ENCODE measurements at regions not wholly inside any gene's neighbourhood (a gene's known extent, or its start where the extent isn't known, plus 50 kb on each side); places are given as distances from the start of the nearest gene placed in this dataset.

DNA sequence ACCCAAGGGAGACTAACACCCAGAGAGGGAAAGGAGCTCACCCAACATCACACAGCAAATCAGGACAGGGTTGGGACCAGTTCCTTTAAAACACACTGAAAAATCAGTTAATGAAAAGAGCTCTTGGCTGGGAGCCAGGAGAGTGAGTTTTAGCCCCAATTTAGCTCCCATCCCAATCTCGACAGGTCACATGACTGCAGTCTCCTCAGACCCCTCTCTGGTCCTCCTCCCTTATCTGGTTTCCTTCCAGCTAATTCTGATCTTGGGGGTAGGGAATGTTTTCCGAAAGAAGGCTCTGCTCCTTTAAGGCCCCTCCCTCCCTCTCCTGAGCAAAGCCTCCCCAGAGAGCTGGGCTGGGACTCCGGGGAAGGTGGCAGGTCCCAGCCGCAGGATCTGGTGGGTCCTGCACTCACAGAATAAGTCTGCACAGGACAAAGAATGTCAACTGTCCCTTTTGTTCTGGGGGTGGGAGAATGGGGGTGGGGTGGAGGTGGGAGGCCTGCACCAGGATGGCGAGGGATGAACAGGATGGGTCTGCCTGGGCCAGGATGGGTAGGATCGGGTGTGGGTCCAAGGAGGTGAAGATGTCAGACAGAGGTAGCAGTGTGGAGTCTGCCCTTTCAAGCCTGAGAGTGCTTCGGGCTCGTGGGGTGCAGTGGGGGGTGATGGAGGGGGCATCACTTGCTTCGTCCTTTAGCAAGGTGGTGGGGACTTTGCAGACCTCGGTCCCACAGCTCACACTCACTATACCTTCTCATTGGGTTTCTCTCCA lies 57.3 kb upstream of the SSBP3 start:
- ChIA-PET CTCF (no interaction called here), POLR2A (ENCODE audit: unreplicated experiment) (no interaction called here)
- Histone ChIP-seq H3K36me3 (ENCODE audit: low read depth, low read length) (no peaks in the 10 kb centered on the region), H3K4me2 (ENCODE audit: low read length) (no peak overlapping the region), H3K4me1 (ENCODE audit: insufficient read depth, low read length) (no peaks in the 10 kb centered on the region), H3K27me3 (ENCODE audit: low read length) (no peaks in the 10 kb centered on the region), H3K4me3 (ENCODE audit: low read length) (no peak overlapping the region), H4K20me1 (ENCODE audit: low read length) (no peaks in the 10 kb centered on the region), H2AFZ (ENCODE audit: low read length) (no peak overlapping the region), H3K9me3 (ENCODE audit: low read length) (no peaks in the 10 kb centered on the region), H3K9ac (ENCODE audit: low read length) (no peak overlapping the region), H3K9me2 (replicated peaks; ENCODE audit: low read length) (no peaks in the 10 kb centered on the region), H3F3A (ENCODE audit: low read length, unreplicated experiment) (no peaks in the 10 kb centered on the region), H3K79me2 (ENCODE audit: low read length) (no peaks in the 10 kb centered on the region), H3K27ac (ENCODE audit: low read length) (no peak overlapping the region)
- no peak for ATAC-seq
- TF ChIP-seq EZH2 (IDR thresholded peaks at IDR 0.05; ENCODE audit: low read length, unreplicated experiment) (no peak), EZH2phosphoT487 (IDR thresholded peaks at IDR 0.05; ENCODE audit: borderline replicate concordance, low read length) (no peak)
- TF ChIP-seq, protein P1, sequence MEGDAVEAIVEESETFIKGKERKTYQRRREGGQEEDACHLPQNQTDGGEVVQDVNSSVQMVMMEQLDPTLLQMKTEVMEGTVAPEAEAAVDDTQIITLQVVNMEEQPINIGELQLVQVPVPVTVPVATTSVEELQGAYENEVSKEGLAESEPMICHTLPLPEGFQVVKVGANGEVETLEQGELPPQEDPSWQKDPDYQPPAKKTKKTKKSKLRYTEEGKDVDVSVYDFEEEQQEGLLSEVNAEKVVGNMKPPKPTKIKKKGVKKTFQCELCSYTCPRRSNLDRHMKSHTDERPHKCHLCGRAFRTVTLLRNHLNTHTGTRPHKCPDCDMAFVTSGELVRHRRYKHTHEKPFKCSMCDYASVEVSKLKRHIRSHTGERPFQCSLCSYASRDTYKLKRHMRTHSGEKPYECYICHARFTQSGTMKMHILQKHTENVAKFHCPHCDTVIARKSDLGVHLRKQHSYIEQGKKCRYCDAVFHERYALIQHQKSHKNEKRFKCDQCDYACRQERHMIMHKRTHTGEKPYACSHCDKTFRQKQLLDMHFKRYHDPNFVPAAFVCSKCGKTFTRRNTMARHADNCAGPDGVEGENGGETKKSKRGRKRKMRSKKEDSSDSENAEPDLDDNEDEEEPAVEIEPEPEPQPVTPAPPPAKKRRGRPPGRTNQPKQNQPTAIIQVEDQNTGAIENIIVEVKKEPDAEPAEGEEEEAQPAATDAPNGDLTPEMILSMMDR (conservative IDR thresholded peaks at IDR 0.05; ENCODE audit: low read depth, low read length), result no peak
- no TSS peak for BruUV-seq (replicated peaks)
- intact Hi-C loops (cut with micrococcal nuclease), result no loop called here
- DNase-seq, result no peak

DNA sequence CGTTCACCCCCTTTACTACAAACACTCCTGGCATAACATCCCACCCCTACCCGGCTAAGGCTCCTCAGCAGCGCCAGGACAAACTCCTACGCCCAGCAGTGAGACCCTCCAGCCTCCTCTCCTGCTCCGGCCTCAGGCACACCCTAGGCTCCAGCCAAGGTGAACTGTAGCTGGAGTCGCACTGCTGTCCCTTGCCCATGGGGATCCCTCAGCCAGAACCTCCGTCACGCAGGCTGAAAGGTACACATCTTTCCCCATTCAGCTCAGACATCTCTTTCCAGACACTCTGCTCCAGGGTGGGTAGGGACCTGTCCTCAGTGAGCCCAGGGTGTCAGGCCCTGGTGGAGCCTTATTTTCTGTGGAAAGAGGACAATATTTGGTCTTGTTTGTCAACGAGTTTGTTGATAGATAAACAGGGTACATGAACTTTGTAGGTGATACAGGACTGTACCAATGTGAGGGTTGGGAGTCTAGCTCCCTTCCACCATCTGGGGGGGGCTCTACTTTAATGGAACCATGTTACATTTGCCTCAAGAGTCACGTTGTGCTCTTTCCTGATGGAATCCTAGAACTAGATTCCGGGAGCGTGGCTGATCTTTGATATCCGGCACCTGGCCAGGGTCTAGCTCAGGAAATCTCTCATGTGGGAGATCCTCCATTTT lies 56.5 kb upstream of the SSBP3 start:
- DNase-seq (no peak), ATAC-seq (no peak)
- Histone ChIP-seq H3K27me3 (ENCODE audit: low read length) (no peaks in the 10 kb centered on the region), H3K4me1 (ENCODE audit: insufficient read depth, low read length) (no peaks in the 10 kb centered on the region), H3K9ac (ENCODE audit: low read length) (no peak overlapping the region), H4K20me1 (ENCODE audit: low read length) (no peaks in the 10 kb centered on the region), H3K4me2 (ENCODE audit: low read length) (no peak overlapping the region), H3F3A (ENCODE audit: low read length, unreplicated experiment) (no peaks in the 10 kb centered on the region), H3K27ac (ENCODE audit: low read length) (no peak overlapping the region), H3K9me2 (replicated peaks; ENCODE audit: low read length) (no peaks in the 10 kb centered on the region), H3K9me3 (ENCODE audit: low read length) (no peaks in the 10 kb centered on the region), H3K4me3 (ENCODE audit: low read length) (no peak overlapping the region), H2AFZ (ENCODE audit: low read length) (no peak overlapping the region), H3K36me3 (ENCODE audit: low read depth, low read length) (no peaks in the 10 kb centered on the region), H3K79me2 (ENCODE audit: low read length) (no peaks in the 10 kb centered on the region)
- ChIA-PET CTCF (no interaction called here), POLR2A (ENCODE audit: unreplicated experiment) (no interaction called here)
- no TSS peak for BruUV-seq (replicated peaks)
- intact Hi-C loops (cut with micrococcal nuclease), result no loop called here
- TF ChIP-seq EZH2 (IDR thresholded peaks at IDR 0.05; ENCODE audit: low read length, unreplicated experiment) (no peak), EZH2phosphoT487 (IDR thresholded peaks at IDR 0.05; ENCODE audit: borderline replicate concordance, low read length) (no peak)
- TF ChIP-seq, protein P1 (conservative IDR thresholded peaks at IDR 0.05; ENCODE audit: low read depth, low read length), result no peak

Measured in PC-3 (cell line).